Endothelial cell of umbilical vein (primary cell): ENCODE measurements at regions not wholly inside any gene's neighbourhood (a gene's known extent, or its start where the extent isn't known, plus 50 kb on each side); places are given as distances from the start of the nearest gene placed in this dataset.
"Not testable (repeated sequence)": the region's sequence is repeated elsewhere in the genome, so short reads cannot be mapped to it uniquely, and the experiment has no call there.

Source experiments
- BruUV-seq: library from RNA; stranded (reverse); fragments of 400-500 nt; replicated peaks from 2 replicates; lab custom pipeline; 2021; lab: Mats Ljungman, UMichigan
- CTCF ChIA-PET: fragments of 300-600, 350-600 bp; sonication (Branson Sonifier 250); formaldehyde crosslinking; loops from one replicate; lab custom pipeline; 2021; ENCODE audit warnings: antibody characterized with exemption, inconsistent platforms; lab: Charles Lee
- POLR2A ChIA-PET: fragments of 300-600, 350-600 bp; sonication (Branson Sonifier 250); formaldehyde crosslinking; loops from one replicate; lab custom pipeline; 2021; ENCODE audit warnings: antibody characterized with exemption, inconsistent platforms; lab: Charles Lee
- DNase-seq: peaks from one replicate; pipeline ENCODE4 v3.0.0-alpha.2; 2011; ENCODE audit warnings: low read depth, low spot score
- FAIRE-seq: peaks from 2 replicates; lab custom pipeline; 2011; peaks lifted over from hg19 to GRCh38; lab: Jason Lieb, UNC
- H2AFZ ChIP-seq: 2 replicates; pipeline ENCODE4 v1.6.0; 2012; ENCODE audit warnings: low read depth, low read length, control low read depth, inconsistent platforms
- H3K27ac ChIP-seq: 2 replicates; pipeline ENCODE4 v1.5.1; 2011; ENCODE audit warnings: low read depth, mild to moderate bottlenecking, control low read depth, low read length, moderate library complexity; ENCODE audit not compliant: insufficient read depth
- H3K27me3 ChIP-seq, 2 experiments: 2 replicates each; pipeline versions ENCODE4 v1.6.0 to v1.6.1; 2011; ENCODE audit warnings: low read length in 2 of 2, mixed read lengths in 1 of 2; ENCODE audit not compliant: control insufficient read depth in 2 of 2, insufficient read depth in 2 of 2
- H3K36me3 ChIP-seq, 2 experiments: 2 replicates in 1 of 2; 3 replicates in 1 of 2; pipeline ENCODE4 v1.5.1; 2011; ENCODE audit warnings: low read length in 2 of 2, mild to moderate bottlenecking in 1 of 2, moderate library complexity in 1 of 2; ENCODE audit not compliant: control insufficient read depth in 2 of 2, insufficient read depth in 2 of 2; ENCODE audit errors: extremely low read depth in 1 of 2
- H3K4me1 ChIP-seq: 3 replicates; pipeline ENCODE4 v1.5.1; 2011; ENCODE audit warnings: mild to moderate bottlenecking, low read length; ENCODE audit not compliant: control insufficient read depth, insufficient read depth; ENCODE audit errors: extremely low read depth
- H3K4me2 ChIP-seq: 2 replicates; pipeline ENCODE4 v1.6.1; 2011; ENCODE audit warnings: low read length, control low read depth, mixed read lengths; ENCODE audit not compliant: insufficient read depth
- H3K4me3 ChIP-seq, 3 experiments: fragments of 200-600 bp in 1 of 3; sonication (generic), shearing (Covaris generic) in 1 of 3; replicated peaks in 1 of 3; 2 replicates each; pipeline ENCODE4 v1.5.1; 2011 to 2016; ENCODE audit warnings: control low read depth in 3 of 3, low read length in 3 of 3, mild to moderate bottlenecking in 2 of 3, inconsistent platforms in 1 of 3, low read depth in 1 of 3, moderate library complexity in 1 of 3; ENCODE audit not compliant: insufficient read depth in 1 of 3
- H3K79me2 ChIP-seq: 2 replicates; pipeline ENCODE4 v1.6.0; 2012; ENCODE audit warnings: low read length, inconsistent platforms; ENCODE audit not compliant: control insufficient read depth, insufficient read depth
- H3K9ac ChIP-seq: replicated peaks from 2 replicates; pipeline ENCODE3; 2011; ENCODE audit warnings: low read length, control low read depth; ENCODE audit not compliant: insufficient read depth; ENCODE audit errors: extremely low read depth
- H3K9me1 ChIP-seq: replicated peaks from 3 replicates; pipeline ENCODE4 v1.6.0; 2011; ENCODE audit warnings: mild to moderate bottlenecking, low read length; ENCODE audit not compliant: control insufficient read depth, insufficient read depth; ENCODE audit errors: extremely low read depth
- H3K9me3 ChIP-seq: replicated peaks from 2 replicates; pipeline ENCODE4 v1.5.1; 2012; ENCODE audit warnings: low read length, inconsistent platforms; ENCODE audit not compliant: control insufficient read depth, insufficient read depth
- H4K20me1 ChIP-seq: replicated peaks from 2 replicates; pipeline ENCODE3; 2011; ENCODE audit warnings: mild to moderate bottlenecking, low read length; ENCODE audit not compliant: control insufficient read depth, insufficient read depth; ENCODE audit errors: extremely low read depth
- EZH2 ChIP-seq: IDR thresholded peaks from 2 replicates; pipeline ENCODE4 v1.6.1; 2012; ENCODE audit warnings: borderline replicate concordance, low read depth, mild to moderate bottlenecking, moderate library complexity, low read length, inconsistent platforms; ENCODE audit not compliant: severe bottlenecking
- FOS ChIP-seq: IDR thresholded peaks from 2 replicates; pipeline ENCODE4 v1.6.1; 2011; ENCODE audit warnings: mild to moderate bottlenecking, low read length, moderate library complexity, borderline replicate concordance; ENCODE audit not compliant: insufficient read depth
- GATA2 ChIP-seq: IDR thresholded peaks from 2 replicates; pipeline ENCODE4 v1.7.0; 2011; ENCODE audit warnings: low read depth, mild to moderate bottlenecking, moderate library complexity, mixed read lengths, low read length; ENCODE audit not compliant: insufficient read length, insufficient read depth
- JUN ChIP-seq: IDR thresholded peaks from 2 replicates; pipeline ENCODE4 v1.6.1; 2011; ENCODE audit warnings: borderline replicate concordance, low read depth; ENCODE audit not compliant: insufficient read length, insufficient read depth
- MYC ChIP-seq: IDR thresholded peaks from one replicate; pipeline ENCODE4 v1.6.1; 2011; ENCODE audit warnings: mild to moderate bottlenecking, low read depth, low read length
- POLR2A ChIP-seq: IDR thresholded peaks from 2 replicates; pipeline ENCODE4 v1.6.1; 2012; ENCODE audit warnings: low read depth, mild to moderate bottlenecking, control low read depth, low read length
- POLR2AphosphoS5 ChIP-seq: IDR thresholded peaks from 2 replicates; pipeline ENCODE4 v1.6.1; 2012; ENCODE audit warnings: low read depth, mild to moderate bottlenecking, control low read depth, low read length, moderate library complexity; ENCODE audit not compliant: insufficient read depth
- dilution Hi-C: fragments of 300-500 bp; cut with MboI; formaldehyde crosslinking; loops from one replicate; pipeline ENCODE4 v1.15.0; 2019; ENCODE audit warnings: low sequenced_read_pairs; ENCODE audit not compliant: extremely low pct_ligation_motif_present
- intact Hi-C: fragments of 100-400 bp; cut with micrococcal nuclease; formaldehyde crosslinking; loops from one replicate; pipeline ENCODE4 v1.10.0; 2022
- TF ChIP-seq, protein P1 (sequence below): IDR thresholded peaks from 2 replicates; pipeline ENCODE4 v1.6.1; 2011; ENCODE audit not compliant: insufficient read depth, insufficient read length
- TF ChIP-seq, protein P2 (sequence below), 2 donors: IDR thresholded peaks; 1 replicate in 1 of 2; 2 replicates in 1 of 2; pipeline ENCODE4 v1.5.1; 2011; ENCODE audit warnings: low read length in 2 of 2, mild to moderate bottlenecking in 2 of 2, moderate library complexity in 2 of 2, control low read depth in 1 of 2, inconsistent platforms in 1 of 2, low read depth in 1 of 2; ENCODE audit not compliant: insufficient read depth in 1 of 2; ENCODE audit errors: extremely low read depth in 1 of 2

DNA sequence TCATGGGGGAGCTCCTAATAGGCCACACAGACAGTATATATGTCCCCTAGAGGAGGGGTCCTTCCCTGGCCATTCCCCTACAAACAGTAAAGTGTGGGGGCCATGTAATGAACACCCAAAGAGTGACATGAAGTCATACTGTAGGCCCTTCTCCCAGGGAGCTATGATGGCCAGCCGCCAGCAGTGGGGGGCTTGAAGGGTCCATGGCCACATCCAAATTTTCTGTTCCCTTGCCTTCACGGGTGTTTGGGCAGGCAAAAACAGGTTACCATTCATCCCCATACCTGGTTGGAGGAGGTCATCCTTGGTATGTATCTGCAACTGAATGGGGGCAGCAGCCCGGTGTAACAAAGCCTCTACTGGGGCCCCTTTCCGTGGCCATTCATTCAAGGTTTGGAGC lies 2118.0 kb downstream of the LRRC4C start:
- BruUV-seq: no TSS peak
- Histone ChIP-seq H3K36me3 (no peaks in the 10 kb centered on the region), H3K9me1 (no peaks in the 10 kb centered on the region), H4K20me1 (no peaks in the 10 kb centered on the region), H2AFZ (no peak overlapping the region), H3K4me3 (no peak overlapping the region), H3K27ac (no peak overlapping the region), H3K4me1 (no peaks in the 10 kb centered on the region), H3K4me2 (no peak overlapping the region), H3K79me2 (no peaks in the 10 kb centered on the region), H3K9ac (no peak overlapping the region), H3K9me3 (peaks cover 4% of the 10 kb centered on the region), H3K27me3 (no peaks in the 10 kb centered on the region)
- ChIA-PET POLR2A (no interaction called here), CTCF (no interaction called here)
- intact Hi-C loops: no loop called here
- DNase-seq (no peak), FAIRE-seq (no peak)
- no peak for TF ChIP-seq POLR2A
- no peak for TF ChIP-seq EZH2
- TF ChIP-seq, protein P1, sequence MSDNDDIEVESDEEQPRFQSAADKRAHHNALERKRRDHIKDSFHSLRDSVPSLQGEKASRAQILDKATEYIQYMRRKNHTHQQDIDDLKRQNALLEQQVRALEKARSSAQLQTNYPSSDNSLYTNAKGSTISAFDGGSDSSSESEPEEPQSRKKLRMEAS: no peak
- no peak for TF ChIP-seq POLR2AphosphoS5
- no peak for TF ChIP-seq GATA2
- TF ChIP-seq, protein P2, sequence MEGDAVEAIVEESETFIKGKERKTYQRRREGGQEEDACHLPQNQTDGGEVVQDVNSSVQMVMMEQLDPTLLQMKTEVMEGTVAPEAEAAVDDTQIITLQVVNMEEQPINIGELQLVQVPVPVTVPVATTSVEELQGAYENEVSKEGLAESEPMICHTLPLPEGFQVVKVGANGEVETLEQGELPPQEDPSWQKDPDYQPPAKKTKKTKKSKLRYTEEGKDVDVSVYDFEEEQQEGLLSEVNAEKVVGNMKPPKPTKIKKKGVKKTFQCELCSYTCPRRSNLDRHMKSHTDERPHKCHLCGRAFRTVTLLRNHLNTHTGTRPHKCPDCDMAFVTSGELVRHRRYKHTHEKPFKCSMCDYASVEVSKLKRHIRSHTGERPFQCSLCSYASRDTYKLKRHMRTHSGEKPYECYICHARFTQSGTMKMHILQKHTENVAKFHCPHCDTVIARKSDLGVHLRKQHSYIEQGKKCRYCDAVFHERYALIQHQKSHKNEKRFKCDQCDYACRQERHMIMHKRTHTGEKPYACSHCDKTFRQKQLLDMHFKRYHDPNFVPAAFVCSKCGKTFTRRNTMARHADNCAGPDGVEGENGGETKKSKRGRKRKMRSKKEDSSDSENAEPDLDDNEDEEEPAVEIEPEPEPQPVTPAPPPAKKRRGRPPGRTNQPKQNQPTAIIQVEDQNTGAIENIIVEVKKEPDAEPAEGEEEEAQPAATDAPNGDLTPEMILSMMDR (IDR thresholded peaks at IDR 0.05; ENCODE audit: extremely low read depth in 1 of 2, insufficient read depth in 1 of 2, low read depth in 1 of 2, low read length in 2 of 2): no peak
- no peak for TF ChIP-seq MYC
- no peak for TF ChIP-seq FOS
- TF ChIP-seq JUN: no peak
- dilution Hi-C loops: no loop called here

DNA sequence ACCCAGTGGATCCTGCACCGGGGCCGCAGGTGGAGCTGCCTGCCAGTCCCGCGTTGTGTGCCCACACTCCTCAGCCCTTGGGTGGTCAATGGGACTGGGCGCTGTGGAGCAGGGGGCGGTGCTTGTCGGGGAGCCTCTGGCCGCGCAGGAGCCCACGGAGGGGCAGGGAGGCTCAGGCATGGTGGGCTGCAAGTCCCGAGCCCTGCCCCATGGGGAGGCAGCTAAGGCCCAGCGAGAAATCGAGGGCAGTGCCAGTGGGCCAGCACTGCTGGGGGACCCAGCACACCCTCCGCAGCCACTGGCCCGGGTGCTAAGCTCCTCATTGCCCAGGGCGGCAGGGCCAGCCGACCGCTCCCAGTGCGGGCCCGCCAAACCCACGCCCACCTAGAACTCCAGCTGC lies 2126.4 kb downstream of the LRRC4C start:
- H3K9me3 ChIP-seq, H3K79me2 ChIP-seq, H3K27ac ChIP-seq, H3K36me3 ChIP-seq, POLR2A ChIA-PET, FAIRE-seq, H3K9me1 ChIP-seq, H3K4me3 ChIP-seq, CTCF ChIA-PET, H3K9ac ChIP-seq, intact Hi-C loops, H3K4me1 ChIP-seq, DNase-seq, dilution Hi-C loops, H4K20me1 ChIP-seq, H2AFZ ChIP-seq, H3K4me2 ChIP-seq, H3K27me3 ChIP-seq, BruUV-seq: not testable (repeated sequence)
